Embryonic facial prominence (tissue), 1 donor: ENCODE measurements at regions not wholly inside any gene's neighbourhood (a gene's known extent, or its start where the extent isn't known, plus 50 kb on each side); places are given as distances from the start of the nearest gene placed in this dataset.
"Not testable (repeated sequence)": the region's sequence is repeated elsewhere in the genome, so short reads cannot be mapped to it uniquely, and the experiment has no call there.

Source experiments
- DNase-seq: peaks from one replicate; pipeline ENCODE4 v3.0.0-alpha.2; 2016; ENCODE audit errors: extremely low spot score

DNA sequence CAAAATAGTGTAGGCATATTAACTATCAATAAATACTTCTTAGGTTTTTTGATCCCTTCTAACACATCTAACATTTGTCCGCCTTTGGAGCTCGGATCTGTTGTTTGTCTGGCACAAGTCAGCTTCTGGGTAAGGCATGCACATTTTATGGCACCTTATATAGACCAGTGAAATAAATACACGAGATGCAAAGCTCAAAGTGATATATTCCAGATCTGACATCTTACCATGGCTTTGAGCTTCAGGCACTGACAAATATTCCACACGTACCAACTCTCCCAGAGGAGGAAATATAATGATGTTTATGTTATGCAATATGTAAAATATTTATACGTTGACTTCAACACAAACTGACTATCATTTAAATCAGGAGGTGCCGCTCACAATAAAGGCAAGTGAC lies 430.1 kb upstream of the SMIM21 start:
- DNase-seq = no peak

DNA sequence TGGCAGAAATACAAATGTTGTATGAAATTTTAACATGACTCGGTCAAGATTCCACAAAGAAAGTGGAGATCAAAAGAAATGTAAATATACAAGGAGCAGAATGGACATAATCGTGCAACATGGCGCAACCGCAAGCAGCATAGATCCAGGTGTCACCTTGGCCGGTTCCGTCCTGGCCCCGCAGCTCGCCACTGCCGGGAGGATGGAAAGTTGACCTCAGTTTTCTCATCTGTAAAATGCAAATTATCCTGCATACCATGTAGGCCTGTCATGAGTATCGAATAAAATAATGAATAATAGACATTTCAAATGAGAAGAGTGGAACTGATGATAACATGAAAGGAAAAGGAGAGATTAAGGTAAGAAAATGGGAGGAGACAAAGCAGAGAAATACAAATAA lies 427.3 kb upstream of the SMIM21 start:
- DNase-seq = no peak

DNA sequence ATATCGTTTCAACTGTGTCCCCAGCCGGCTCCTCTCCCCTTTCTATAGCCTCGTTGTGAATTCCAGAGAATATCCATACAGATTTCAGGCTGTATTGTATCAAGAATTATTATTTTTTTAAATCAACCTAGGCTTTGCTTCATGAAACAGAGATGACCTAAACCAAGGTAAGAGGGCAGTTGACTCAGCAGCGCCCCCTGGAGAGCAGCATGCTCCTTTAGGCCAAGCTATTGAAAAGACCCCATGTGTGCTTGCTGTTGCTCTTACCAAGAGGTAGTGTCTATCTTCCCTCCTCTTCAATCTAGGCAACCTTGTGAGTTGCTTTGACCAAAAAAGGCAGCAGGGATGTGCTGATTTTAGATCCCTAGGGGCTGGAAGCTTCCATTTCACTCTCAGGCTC lies 426.7 kb upstream of the SMIM21 start:
- no peak for DNase-seq

DNA sequence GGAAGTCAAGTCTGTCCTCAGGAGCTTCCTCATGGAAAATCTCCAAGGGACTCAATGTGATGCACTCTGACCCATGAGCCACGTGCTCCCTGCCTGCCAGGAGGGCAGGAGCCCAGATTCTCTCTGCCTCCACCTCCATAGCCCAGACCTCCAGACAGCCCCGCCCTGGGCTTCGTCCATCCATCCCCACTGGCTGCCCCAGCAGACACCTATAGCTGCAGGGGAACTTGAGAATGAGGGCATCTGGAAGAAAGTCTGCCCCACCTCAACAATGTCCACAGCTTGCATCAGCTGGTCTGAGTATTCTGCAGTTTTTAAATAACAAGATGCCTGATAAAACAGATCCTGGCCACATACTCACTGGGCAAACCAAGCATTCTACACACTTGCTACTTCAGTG lies 418.8 kb upstream of the SMIM21 start:
- no peak for DNase-seq

DNA sequence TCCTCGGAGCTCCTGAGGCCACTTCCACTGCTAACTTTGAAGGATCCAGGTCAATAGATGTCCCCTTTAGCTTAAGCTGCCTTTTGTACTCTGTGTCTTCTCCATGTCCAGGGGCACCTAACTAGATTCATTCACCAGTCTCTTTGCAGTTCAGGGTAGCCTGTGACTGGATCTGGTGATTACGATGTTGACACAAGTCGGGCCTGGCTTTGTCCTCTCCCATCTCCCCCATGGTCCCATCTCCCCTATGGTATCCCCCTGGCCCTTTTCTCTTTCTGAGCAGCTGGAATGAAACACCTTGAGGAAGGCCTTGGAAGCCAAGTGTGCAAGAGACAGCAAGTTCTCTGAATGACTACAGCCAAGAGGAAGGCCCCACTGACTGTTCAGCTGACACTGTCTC lies 417.9 kb upstream of the SMIM21 start:
- DNase-seq = no peak

DNA sequence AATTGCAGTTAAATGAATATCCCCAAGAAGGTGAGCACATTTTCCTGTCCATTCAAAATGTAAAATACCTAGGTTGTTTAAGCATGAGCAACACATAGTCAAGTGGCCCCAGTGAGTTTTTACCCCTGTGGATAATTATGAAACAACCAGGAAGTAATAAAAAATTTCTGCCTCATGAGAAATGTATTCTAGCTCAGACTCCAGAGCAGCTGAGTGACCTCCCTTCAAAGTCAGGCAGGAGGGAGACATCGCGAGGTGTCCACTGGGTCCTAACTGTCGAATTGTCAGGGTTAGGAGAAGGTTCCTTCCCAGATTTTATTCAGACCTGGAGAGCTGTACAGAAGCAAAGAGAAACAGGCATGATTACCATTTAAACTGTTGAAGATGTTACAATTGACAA lies 416.6 kb upstream of the SMIM21 start:
- DNase-seq = no peak

DNA sequence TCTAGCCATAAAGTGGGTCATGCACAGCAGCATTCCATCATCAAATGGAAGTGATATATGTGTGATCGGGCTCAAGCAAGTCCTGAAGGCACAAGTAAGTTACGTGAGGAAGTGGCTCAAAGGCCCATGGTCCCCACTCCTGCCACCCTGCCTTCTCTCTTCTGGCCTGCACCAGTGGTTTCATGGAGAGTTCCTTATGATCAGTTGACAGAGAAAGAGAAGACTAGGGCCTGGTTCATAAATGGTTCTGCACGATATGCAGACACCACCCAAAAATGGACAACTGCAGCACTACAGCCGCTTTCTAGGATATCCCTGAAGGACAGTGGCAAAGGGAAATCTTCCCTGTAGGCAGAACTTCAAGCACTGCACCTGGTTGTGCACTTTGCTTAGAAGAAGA lies 412.6 kb upstream of the SMIM21 start:
- DNase-seq = no peak

DNA sequence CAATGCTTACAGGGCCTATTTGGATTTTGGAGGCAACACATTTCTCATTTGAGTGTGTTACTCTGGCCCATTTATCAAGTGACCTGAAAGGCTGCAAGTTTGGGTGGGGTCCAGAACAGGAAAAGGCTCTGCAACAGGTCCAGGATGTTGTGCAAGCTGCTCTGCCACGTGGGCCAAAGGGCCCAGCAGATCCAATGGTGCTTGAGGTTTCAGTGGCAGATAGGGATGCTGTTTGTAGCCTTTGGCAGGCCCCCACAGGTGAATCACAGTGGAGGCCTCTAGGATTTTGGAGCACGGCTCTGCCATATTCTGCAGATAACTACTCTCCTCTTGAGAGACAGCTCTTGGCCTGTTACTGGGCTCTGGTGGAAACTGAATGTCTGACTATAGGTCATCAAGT lies 412.2 kb upstream of the SMIM21 start:
- DNase-seq = not testable (repeated sequence)

DNA sequence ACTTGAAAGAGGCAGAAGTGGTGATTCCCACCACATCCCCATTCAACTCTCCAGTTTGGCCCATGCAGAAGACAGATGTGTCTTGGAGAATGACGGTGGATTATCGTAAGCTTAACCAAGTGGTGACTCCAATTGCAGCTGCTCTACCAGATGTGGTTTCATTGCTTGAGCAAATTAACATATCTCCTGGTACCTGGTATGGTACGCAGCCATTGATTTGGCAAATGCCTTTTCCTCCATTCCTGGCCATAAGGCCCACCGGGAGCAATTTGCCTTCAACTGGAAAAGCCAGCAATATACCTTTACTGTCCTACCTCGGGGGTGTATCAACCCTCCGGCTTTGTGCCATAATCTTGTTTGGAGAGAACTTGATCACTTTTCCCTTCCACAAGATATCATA lies 411.5 kb upstream of the SMIM21 start:
- no peak for DNase-seq

DNA sequence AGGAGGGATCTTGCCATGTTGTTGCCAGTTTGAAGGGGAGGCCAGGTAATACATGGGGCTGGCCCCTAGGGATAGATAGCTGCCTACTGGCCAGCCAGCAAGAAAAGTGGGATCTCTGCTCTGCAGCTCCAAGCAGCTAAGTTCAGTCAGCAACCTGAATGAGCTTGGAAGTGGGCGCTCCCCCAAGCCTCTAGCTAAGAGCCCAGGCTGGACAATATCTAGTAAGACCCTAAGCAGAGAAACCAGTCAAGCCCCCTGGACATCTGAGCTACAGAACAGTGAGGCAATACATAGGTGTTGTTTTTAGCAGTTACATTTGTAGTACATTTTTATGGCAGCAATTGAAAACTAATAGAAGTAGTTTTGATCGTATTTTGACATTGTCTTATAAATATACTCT lies 409.8 kb upstream of the SMIM21 start:
- DNase-seq = no peak

DNA sequence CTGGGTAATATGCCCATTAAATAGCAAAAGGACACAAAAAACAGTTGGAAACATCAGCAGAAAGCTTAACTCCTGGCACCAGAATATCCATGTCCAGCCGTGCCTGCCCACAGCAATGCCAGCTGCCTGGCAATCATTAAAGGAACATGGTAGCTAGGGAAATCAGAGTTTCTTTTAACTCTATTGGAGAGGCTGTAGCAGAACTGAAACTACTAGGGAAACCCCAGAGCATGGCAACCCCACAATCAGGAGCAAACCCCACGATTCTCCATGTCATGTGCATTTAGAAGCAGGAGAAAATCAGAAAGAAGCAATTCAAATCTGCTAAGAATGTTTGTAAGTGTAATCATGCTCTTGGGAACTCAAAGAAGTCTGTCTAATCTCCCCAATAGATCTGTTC lies 409.0 kb upstream of the SMIM21 start:
- DNase-seq = no peak

DNA sequence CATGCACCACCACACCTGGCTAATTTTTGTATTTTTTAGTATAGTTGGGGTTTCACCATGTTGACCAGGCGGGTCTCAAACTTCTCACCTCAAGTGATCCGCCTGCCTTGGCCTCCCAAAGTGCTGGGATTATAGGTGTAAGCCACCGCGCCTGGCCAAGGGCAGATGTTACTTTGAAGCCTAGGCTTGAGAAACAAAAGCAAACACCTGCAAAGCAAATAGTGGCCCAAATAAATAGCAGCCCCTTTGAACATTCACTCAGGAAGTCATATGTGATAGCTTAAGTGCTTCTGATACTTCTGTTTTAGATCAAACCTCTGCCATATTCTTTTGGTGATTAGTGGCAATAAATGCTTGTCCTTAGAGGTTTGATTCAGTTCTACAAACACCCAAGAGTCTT lies 404.5 kb upstream of the SMIM21 start:
- DNase-seq = no peak

DNA sequence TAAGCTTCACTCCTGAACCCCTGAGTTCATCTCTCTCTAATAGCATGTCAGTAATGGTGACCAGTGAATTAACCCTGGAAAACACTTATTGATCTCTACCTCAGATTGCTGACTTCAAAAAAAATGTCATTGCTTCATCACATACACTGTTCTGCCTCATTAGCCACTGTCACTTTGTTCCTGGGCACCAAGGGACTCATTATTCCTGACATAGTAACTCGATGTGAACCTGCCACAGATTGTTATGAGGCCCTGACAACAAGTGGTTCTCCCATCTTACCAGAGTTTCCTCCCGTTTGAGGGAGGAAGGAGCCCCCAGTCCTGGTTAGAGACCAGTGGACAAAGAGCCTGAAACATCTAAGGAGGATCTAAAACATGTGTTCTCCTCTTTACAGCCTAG lies 403.3 kb upstream of the SMIM21 start:
- DNase-seq = no peak

DNA sequence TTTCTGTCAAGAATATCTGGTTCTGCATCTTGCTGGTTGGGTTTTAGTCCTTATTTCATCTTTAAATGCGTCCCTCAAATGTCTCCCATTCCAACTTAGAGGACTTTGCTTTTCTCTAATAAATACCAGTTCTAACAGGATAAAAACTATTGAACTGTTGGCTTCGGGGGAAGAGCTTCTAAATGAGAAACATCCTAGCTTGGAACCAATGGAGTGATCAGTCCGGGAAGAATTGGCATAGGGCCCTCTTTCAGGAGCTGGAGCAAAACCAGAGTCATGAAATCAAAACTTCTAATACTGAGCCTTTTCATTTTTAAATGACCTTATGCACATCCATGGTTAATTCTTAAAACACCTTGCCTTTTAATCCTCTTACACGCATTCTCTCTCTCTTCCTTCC lies 401.6 kb upstream of the SMIM21 start:
- no peak for DNase-seq

DNA sequence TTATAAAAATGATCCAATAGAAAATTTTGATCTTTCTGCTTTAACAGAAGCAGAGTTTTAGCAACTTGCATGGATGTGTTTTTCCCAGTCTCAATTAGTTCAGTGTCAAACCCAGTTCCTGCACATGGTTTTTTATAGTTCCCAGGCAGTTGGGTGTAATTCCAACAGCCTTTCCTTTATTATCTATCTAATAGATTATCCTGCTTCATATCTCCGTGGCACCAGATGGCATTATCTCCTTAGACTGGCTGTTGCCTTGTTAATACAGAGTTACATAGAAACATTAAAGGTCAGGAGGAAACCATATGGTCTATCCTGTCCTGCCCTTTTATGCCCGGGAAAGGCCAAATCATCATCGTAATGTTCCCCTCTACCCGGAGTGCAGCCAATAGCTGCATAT lies 400.9 kb upstream of the SMIM21 start:
- no peak for DNase-seq

DNA sequence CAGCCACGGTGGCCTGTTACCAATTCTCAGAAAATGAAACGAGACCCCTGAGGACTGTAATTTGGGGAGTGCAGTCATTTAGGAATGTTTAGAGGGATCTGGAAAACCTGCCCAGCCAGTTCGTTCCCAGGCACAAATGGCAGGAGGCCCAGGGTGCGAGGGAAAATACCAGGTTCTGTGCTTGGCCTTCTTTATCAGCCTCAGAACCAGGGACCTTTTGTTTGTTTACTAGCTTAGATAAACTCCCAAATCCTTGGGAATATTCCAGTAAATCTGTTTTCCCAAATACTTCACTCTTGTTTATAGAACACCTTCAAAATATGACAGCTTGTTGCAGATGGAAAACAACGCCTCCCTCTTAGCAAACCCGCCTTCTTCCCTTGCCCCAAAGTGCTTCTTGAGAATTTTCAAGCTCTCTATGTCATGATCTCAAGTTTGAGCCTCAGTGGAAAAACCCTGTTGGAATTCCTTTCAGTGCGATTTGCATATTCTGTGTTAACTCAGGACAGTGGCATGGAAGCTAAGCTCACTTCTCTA lies 400.3 kb upstream of the SMIM21 start:
- DNase-seq = no peak

DNA sequence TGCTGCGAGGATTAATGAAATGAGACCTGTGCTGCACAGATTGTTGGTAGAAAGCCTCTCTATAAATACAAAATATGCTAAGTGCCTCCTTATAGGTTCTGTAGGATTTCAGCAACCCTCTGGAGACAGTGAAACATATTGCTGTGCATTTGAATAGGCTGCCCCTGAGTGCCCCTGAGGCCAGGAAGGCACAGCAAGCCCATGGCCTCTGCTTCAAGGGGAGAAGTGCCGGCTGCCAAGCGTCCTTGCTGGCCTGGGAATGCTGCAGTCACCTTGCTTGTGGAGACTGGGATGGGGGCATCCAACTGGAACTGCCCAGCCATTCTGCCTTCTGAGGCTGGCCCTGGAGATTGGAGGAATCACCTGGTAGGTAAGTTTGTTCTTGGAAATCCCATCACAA lies 397.2 kb upstream of the SMIM21 start:
- DNase-seq = no peak

DNA sequence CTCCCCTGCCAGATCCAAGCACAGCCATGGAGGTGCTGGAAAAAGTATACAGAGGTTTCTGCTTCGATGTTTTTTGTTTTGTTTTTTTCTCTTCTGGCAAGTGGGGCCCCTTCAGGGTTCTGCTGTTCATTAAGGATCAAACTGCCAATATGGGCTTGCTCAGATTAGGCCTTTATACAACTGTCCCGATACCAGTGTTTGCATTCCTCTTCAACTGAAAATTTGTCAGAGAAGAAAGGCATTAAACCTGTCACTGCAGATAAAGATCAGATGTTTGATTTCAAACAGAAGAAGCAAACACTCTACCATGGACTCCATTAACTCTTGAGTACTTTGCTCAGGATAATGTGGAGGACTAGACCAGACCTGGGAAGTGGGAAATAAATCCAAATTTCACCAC lies 396.0 kb upstream of the SMIM21 start:
- DNase-seq = no peak

DNA sequence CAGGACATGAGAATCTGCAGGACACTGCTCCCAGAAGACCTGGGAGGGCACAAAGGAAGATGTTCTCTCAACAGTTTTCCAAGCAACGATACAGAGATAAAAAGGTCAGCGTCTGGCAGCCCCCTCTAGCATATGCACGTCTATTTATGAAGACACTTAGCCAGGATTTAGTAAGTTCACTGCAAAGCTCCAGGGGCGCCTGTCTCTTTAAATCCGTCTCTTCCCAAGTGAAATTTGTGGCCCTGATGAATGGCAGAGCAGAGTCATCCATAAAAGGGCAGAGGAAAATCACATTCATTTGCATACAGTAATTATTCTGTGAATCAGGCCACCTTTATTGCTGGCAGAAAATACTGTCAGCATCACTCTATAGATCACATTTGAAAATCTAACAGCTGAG lies 390.9 kb upstream of the SMIM21 start:
- no peak for DNase-seq

DNA sequence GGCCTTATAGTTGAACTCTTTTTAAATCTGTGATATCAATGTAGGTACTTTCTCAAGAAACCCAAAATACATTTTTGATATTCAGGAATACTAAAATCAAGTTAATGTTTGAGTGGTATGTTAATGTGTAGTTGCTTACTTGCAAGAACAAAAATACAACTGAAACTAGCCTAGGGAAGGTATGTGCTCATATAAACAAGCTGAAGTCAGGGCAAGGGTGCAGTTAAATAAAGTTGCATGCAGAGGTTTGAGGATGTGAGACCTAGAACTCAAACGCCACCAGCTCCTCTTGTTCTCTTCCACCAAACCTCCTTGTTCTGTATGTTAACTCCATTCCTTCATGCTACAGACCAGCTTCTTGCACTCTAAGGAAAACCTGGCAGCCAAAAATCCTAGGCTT lies 388.3 kb upstream of the SMIM21 start:
- no peak for DNase-seq

DNA sequence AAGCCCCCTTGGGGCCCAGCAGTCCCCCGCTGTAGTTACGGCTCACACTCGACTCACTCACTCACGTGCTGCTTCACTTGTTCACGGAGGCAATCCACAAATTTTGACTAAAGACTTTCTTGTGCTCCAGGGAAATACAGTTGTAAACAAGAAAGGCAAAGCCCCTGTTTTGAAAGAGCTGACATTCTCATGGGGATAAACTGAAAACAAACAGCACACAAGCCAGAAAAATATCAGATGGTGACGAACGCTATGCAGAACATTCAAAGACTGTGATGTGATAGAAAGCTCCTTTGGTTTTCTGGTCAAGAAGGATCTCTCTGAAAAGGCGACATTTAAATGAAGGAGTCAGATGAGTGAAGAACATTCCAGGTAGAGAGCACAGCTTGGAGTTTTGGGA lies 385.3 kb upstream of the SMIM21 start:
- no peak for DNase-seq

DNA sequence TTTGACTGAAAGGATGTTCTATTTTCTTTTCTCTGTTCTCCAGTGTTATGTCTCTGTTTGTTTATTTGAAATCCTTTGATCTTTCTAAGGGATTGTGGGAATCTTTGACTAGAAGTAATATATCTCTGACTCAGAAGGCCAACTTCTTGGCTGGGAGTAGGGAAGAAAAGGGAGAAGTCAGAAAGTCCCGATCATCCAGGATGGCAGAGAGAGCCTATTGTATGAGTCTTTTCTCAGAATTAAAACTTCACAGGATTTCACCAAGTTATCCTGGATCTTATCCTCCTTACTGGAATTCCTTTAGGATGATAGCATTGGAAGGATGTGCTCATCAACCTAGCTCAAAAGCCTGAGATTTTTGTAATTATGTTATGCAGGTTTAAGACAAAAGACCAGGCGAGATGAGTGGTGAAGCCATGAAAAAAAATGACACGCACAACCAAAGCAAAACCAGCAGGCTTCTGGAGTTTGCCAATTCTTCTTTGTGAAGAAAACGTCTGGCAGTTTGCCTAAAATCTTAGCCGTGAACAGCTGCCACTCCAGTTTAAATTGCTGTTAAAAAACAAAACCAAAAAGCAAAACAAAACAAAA lies 383.6 kb upstream of the SMIM21 start:
- no peak for DNase-seq

DNA sequence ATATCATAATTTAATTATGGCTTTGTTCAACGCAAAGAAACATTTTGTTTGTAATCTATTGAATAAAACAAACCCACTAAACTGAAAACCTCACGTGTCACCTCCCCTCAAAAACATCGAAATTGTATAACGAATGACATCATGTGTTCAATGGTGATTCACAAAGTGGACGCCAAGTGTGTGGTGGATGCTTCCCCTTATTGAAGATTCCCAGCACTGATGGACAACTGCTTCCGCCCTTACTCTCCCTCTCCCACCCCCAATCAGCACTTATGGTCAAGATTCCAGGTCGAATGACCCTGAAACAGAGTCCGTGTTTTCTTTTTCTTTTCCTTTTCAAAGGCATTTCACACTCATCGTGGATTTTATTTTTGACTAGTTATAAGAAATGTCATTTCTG lies 383.0 kb upstream of the SMIM21 start:
- no peak for DNase-seq

DNA sequence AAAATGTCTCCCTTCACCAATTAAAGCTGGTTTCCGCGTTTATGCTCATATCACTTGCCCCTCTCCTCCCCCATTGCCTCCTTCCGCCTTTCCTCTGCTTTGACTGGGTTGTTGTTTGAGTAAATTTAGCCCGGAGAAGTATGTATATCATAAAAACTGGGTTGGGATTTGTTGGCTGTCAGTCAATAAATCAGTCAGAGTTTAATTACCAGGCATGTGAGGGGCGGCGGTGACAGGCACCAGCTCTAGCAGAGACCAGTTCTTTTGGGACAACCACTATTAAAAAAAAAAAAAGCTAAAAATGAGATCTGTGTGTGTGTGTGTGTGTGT lies 382.4 kb upstream of the SMIM21 start:
- no peak for DNase-seq
